ENCODE measurements at regions not wholly inside any gene's neighbourhood (a gene's known extent, or its start where the extent isn't known, plus 50 kb on each side); places are given as distances from the start of the nearest gene placed in this dataset.
A peak's percentile ranks its signal among the peaks of the same experiment; 100 is the strongest.

DNA sequence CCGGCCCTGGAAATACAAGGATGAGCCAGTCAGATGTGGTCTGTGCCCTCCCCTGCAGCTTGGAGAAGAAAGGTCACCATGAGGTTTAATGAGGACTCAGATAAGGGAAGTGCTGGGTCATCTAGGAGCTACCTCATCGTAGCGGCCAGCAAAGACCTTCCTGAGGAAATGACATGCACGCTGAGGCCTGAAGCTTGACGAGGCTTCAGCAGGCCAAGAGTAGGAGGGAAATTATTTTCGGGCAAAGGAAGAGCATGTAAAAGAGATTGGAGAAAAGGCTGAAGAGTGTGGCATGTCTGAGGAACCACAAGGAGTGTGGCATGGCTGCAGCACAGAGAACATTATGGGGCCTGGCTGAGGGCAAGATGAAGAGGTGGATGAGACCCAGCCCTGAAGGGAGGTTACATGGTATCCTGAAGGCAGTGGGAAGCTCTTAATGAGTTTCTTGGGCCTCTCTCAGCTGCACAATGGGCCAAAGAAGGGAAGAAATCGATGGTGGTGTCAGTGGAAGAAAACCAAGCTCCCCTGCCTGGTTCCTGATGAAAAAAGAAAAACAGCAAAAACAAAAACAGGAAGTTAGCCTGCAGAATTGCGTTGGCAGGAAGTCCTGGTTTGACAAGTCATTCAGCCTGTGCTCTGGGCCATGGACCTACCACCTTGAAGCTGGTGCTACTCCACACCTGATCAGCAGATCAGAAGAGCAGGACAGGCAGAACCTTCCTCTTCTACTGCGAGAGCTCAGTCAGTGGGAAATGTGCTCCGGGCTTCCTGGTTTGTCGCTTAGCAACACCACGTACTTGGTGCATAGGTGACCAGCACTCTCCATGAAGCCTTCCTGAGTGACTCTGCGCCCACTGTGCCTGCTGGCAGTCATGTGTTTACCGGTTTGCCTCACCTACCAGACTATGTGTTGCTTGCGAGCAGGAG, 134.5 kb upstream of the KLF3 start (continued):
- TF ChIP-seq, protein P1, sequence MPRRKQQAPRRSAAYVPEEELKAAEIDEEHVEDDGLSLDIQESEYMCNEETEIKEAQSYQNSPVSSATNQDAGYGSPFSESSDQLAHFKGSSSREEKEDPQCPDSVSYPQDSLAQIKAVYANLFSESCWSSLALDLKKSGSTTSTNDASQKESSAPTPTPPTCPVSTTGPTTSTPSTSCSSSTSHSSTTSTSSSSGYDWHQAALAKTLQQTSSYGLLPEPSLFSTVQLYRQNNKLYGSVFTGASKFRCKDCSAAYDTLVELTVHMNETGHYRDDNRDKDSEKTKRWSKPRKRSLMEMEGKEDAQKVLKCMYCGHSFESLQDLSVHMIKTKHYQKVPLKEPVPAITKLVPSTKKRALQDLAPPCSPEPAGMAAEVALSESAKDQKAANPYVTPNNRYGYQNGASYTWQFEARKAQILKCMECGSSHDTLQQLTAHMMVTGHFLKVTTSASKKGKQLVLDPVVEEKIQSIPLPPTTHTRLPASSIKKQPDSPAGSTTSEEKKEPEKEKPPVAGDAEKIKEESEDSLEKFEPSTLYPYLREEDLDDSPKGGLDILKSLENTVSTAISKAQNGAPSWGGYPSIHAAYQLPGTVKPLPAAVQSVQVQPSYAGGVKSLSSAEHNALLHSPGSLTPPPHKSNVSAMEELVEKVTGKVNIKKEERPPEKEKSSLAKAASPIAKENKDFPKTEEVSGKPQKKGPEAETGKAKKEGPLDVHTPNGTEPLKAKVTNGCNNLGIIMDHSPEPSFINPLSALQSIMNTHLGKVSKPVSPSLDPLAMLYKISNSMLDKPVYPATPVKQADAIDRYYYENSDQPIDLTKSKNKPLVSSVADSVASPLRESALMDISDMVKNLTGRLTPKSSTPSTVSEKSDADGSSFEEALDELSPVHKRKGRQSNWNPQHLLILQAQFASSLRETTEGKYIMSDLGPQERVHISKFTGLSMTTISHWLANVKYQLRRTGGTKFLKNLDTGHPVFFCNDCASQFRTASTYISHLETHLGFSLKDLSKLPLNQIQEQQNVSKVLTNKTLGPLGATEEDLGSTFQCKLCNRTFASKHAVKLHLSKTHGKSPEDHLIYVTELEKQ (CRISPR knock-in tag; IDR thresholded peaks at IDR 0.05), result no peak
- TF ChIP-seq, protein P2, sequence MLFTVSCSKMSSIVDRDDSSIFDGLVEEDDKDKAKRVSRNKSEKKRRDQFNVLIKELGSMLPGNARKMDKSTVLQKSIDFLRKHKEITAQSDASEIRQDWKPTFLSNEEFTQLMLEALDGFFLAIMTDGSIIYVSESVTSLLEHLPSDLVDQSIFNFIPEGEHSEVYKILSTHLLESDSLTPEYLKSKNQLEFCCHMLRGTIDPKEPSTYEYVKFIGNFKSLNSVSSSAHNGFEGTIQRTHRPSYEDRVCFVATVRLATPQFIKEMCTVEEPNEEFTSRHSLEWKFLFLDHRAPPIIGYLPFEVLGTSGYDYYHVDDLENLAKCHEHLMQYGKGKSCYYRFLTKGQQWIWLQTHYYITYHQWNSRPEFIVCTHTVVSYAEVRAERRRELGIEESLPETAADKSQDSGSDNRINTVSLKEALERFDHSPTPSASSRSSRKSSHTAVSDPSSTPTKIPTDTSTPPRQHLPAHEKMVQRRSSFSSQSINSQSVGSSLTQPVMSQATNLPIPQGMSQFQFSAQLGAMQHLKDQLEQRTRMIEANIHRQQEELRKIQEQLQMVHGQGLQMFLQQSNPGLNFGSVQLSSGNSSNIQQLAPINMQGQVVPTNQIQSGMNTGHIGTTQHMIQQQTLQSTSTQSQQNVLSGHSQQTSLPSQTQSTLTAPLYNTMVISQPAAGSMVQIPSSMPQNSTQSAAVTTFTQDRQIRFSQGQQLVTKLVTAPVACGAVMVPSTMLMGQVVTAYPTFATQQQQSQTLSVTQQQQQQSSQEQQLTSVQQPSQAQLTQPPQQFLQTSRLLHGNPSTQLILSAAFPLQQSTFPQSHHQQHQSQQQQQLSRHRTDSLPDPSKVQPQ (CRISPR knock-in tag; IDR thresholded peaks at IDR 0.05; ENCODE audit: borderline replicate concordance), result no peak
- no peak; the same call in 1 of the 2 replicates for TF ChIP-seq CBFB (CRISPR knock-in tag; IDR thresholded peaks at IDR 0.05)
- no peak for TF ChIP-seq HNRNPL (IDR thresholded peaks at IDR 0.05; ENCODE audit: low read depth, low read length)
- TF ChIP-seq, protein P3, sequence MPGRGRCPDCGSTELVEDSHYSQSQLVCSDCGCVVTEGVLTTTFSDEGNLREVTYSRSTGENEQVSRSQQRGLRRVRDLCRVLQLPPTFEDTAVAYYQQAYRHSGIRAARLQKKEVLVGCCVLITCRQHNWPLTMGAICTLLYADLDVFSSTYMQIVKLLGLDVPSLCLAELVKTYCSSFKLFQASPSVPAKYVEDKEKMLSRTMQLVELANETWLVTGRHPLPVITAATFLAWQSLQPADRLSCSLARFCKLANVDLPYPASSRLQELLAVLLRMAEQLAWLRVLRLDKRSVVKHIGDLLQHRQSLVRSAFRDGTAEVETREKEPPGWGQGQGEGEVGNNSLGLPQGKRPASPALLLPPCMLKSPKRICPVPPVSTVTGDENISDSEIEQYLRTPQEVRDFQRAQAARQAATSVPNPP (IDR thresholded peaks at IDR 0.05; ENCODE audit: borderline replicate concordance, insufficient read depth, insufficient read length), result no peak
- no peak for TF ChIP-seq SAP30 (IDR thresholded peaks at IDR 0.05; ENCODE audit: borderline replicate concordance, insufficient read depth, low read depth, low read length, poor library complexity, severe bottlenecking)
- TF ChIP-seq, protein P4, sequence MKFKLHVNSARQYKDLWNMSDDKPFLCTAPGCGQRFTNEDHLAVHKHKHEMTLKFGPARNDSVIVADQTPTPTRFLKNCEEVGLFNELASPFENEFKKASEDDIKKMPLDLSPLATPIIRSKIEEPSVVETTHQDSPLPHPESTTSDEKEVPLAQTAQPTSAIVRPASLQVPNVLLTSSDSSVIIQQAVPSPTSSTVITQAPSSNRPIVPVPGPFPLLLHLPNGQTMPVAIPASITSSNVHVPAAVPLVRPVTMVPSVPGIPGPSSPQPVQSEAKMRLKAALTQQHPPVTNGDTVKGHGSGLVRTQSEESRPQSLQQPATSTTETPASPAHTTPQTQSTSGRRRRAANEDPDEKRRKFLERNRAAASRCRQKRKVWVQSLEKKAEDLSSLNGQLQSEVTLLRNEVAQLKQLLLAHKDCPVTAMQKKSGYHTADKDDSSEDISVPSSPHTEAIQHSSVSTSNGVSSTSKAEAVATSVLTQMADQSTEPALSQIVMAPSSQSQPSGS (CRISPR knock-in tag; IDR thresholded peaks at IDR 0.05), result 0 out of 2 replicates have a peak, but pooled peaks have one; percentile 53
- TF ChIP-seq XRCC3 (IDR thresholded peaks at IDR 0.05), result no peak
- no peak for TF ChIP-seq ZNF780A (CRISPR knock-in tag; IDR thresholded peaks at IDR 0.05)
- peak; percentile 35; the same call in 1 of the 2 replicates for TF ChIP-seq PHF8 (IDR thresholded peaks at IDR 0.05; ENCODE audit: borderline replicate concordance, low read length)
- TF ChIP-seq GATAD2B (IDR thresholded peaks at IDR 0.05; ENCODE audit: borderline replicate concordance), result peak; percentile 53; the same call in 1 of the 2 replicates
- peak; percentile 36 to 45 for TF ChIP-seq RAD21 (CRISPR knock-in tag; conservative IDR thresholded peaks at IDR 0.05 in 1 of 2, IDR thresholded peaks at IDR 0.05 in 1 of 2)
- peak; percentile 84 for TF ChIP-seq E2F3 (CRISPR knock-in tag; IDR thresholded peaks at IDR 0.05)
- TF ChIP-seq, protein P5, sequence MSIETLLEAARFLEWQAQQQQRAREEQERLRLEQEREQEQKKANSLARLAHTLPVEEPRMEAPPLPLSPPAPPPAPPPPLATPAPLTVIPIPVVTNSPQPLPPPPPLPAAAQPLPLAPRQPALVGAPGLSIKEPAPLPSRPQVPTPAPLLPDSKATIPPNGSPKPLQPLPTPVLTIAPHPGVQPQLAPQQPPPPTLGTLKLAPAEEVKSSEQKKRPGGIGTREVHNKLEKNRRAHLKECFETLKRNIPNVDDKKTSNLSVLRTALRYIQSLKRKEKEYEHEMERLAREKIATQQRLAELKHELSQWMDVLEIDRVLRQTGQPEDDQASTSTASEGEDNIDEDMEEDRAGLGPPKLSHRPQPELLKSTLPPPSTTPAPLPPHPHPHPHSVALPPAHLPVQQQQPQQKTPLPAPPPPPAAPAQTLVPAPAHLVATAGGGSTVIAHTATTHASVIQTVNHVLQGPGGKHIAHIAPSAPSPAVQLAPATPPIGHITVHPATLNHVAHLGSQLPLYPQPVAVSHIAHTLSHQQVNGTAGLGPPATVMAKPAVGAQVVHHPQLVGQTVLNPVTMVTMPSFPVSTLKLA (conservative IDR thresholded peaks at IDR 0.05), result peak; percentile 17 to 69; a peak in 1 of 4 replicates

All from K562 (cell line).